ENCODE measurements at regions not wholly inside any gene's neighbourhood (a gene's known extent, or its start where the extent isn't known, plus 50 kb on each side); places are given as distances from the start of the nearest gene placed in this dataset.

GRCh38 chr17:65405563-65405962 is 155.9 kb downstream of the AXIN2 start:
- no peak for DNase-seq (ENCODE audit: low read depth in 2 of 2)

- no peak for DNase-seq (ENCODE audit: low read depth in 2 of 2)
Observed at GRCh38 chr17:65404761-65405160, 156.7 kb downstream of the AXIN2 start.

GRCh38 chr17:65403626-65404025 is 157.8 kb downstream of the AXIN2 start:
- no peak for DNase-seq (ENCODE audit: low read depth in 2 of 2)

GRCh38 chr17:65402513-65403496 is 158.6 kb downstream of the AXIN2 start:
- DNase-seq (ENCODE audit: low read depth in 2 of 2): no peak

- DNase-seq (ENCODE audit: low read depth in 2 of 2): no peak
Observed at GRCh38 chr17:65401561-65401960, 159.9 kb downstream of the AXIN2 start.

- no peak for DNase-seq (ENCODE audit: low read depth in 2 of 2)
Observed at GRCh38 chr17:65400701-65401100, 160.7 kb downstream of the AXIN2 start.

- DNase-seq (ENCODE audit: low read depth in 2 of 2): no peak
Observed at GRCh38 chr17:65398040-65398787, 163.2 kb downstream of the AXIN2 start.

GRCh38 chr17:65395924-65396323 is 165.5 kb downstream of the AXIN2 start:
- DNase-seq (ENCODE audit: low read depth in 2 of 2): no peak

- DNase-seq (ENCODE audit: low read depth in 2 of 2): no peak
Observed at GRCh38 chr17:65394811-65395472, 166.5 kb downstream of the AXIN2 start.

GRCh38 chr17:65393514-65393913 is 167.9 kb downstream of the AXIN2 start:
- no peak for DNase-seq (ENCODE audit: low read depth in 2 of 2)

- no peak for DNase-seq (ENCODE audit: low read depth in 2 of 2)
Observed at GRCh38 chr17:65389949-65390348, 171.5 kb downstream of the AXIN2 start.

- no peak for DNase-seq (ENCODE audit: low read depth in 2 of 2)
Observed at GRCh38 chr17:65389426-65389825, 172.0 kb downstream of the AXIN2 start.

- no peak for DNase-seq (ENCODE audit: low read depth in 2 of 2)
Observed at GRCh38 chr17:65388911-65389310, 172.5 kb downstream of the AXIN2 start.

- DNase-seq (ENCODE audit: low read depth in 2 of 2): no peak
Observed at GRCh38 chr17:65387322-65387721, 174.1 kb downstream of the AXIN2 start.

- DNase-seq (ENCODE audit: low read depth in 2 of 2): no peak
Observed at GRCh38 chr17:65385726-65386125, 175.7 kb downstream of the AXIN2 start.

- DNase-seq (ENCODE audit: low read depth in 2 of 2): no peak
Observed at GRCh38 chr17:65385071-65385470, 176.4 kb downstream of the AXIN2 start.

GRCh38 chr17:65381152-65381551 is 180.3 kb downstream of the AXIN2 start:
- no peak for DNase-seq (ENCODE audit: low read depth in 2 of 2)

GRCh38 chr17:65374966-65375365 is 186.5 kb downstream of the AXIN2 start:
- no peak for DNase-seq (ENCODE audit: low read depth in 2 of 2)

- no peak for DNase-seq (ENCODE audit: low read depth in 2 of 2)
Observed at GRCh38 chr17:65371702-65372101, 189.7 kb downstream of the AXIN2 start.

- DNase-seq (ENCODE audit: low read depth in 2 of 2): no peak
Observed at GRCh38 chr17:65370669-65371131, 190.7 kb downstream of the AXIN2 start.

- DNase-seq (ENCODE audit: low read depth in 2 of 2): no peak
Observed at GRCh38 chr17:65368341-65368740, 193.1 kb downstream of the AXIN2 start.
